Endothelial cell of umbilical vein (primary cell): ENCODE measurements at regions not wholly inside any gene's neighbourhood (a gene's known extent, or its start where the extent isn't known, plus 50 kb on each side); places are given as distances from the start of the nearest gene placed in this dataset.

Experiments
- BruUV-seq: library from RNA; stranded (reverse); fragments of 400-500 nt; replicated peaks from 2 replicates; lab custom pipeline; 2021; lab: Mats Ljungman, UMichigan
- CTCF ChIA-PET: fragments of 300-600, 350-600 bp; sonication (Branson Sonifier 250); formaldehyde crosslinking; loops from one replicate; lab custom pipeline; 2021; ENCODE audit warnings: antibody characterized with exemption, inconsistent platforms; lab: Charles Lee
- POLR2A ChIA-PET: fragments of 300-600, 350-600 bp; sonication (Branson Sonifier 250); formaldehyde crosslinking; loops from one replicate; lab custom pipeline; 2021; ENCODE audit warnings: antibody characterized with exemption, inconsistent platforms; lab: Charles Lee
- DNase-seq: peaks from one replicate; pipeline ENCODE4 v3.0.0-alpha.2; 2011; ENCODE audit warnings: low read depth, low spot score
- FAIRE-seq: peaks from 2 replicates; lab custom pipeline; 2011; peaks lifted over from hg19 to GRCh38; lab: Jason Lieb, UNC
- H2AFZ ChIP-seq: 2 replicates; pipeline ENCODE4 v1.6.0; 2012; ENCODE audit warnings: low read depth, low read length, control low read depth, inconsistent platforms
- H3K27ac ChIP-seq: 2 replicates; pipeline ENCODE4 v1.5.1; 2011; ENCODE audit warnings: low read depth, mild to moderate bottlenecking, control low read depth, low read length, moderate library complexity; ENCODE audit not compliant: insufficient read depth
- H3K27me3 ChIP-seq, 2 experiments: 2 replicates each; pipeline versions ENCODE4 v1.6.0 to v1.6.1; 2011; ENCODE audit warnings: low read length in 2 of 2, mixed read lengths in 1 of 2; ENCODE audit not compliant: control insufficient read depth in 2 of 2, insufficient read depth in 2 of 2
- H3K36me3 ChIP-seq, 2 experiments: 2 replicates in 1 of 2; 3 replicates in 1 of 2; pipeline ENCODE4 v1.5.1; 2011; ENCODE audit warnings: low read length in 2 of 2, mild to moderate bottlenecking in 1 of 2, moderate library complexity in 1 of 2; ENCODE audit not compliant: control insufficient read depth in 2 of 2, insufficient read depth in 2 of 2; ENCODE audit errors: extremely low read depth in 1 of 2
- H3K4me1 ChIP-seq: 3 replicates; pipeline ENCODE4 v1.5.1; 2011; ENCODE audit warnings: mild to moderate bottlenecking, low read length; ENCODE audit not compliant: control insufficient read depth, insufficient read depth; ENCODE audit errors: extremely low read depth
- H3K4me2 ChIP-seq: 2 replicates; pipeline ENCODE4 v1.6.1; 2011; ENCODE audit warnings: low read length, control low read depth, mixed read lengths; ENCODE audit not compliant: insufficient read depth
- H3K4me3 ChIP-seq, 3 experiments: fragments of 200-600 bp in 1 of 3; sonication (generic), shearing (Covaris generic) in 1 of 3; replicated peaks in 1 of 3; 2 replicates each; pipeline ENCODE4 v1.5.1; 2011 to 2016; ENCODE audit warnings: control low read depth in 3 of 3, low read length in 3 of 3, mild to moderate bottlenecking in 2 of 3, inconsistent platforms in 1 of 3, low read depth in 1 of 3, moderate library complexity in 1 of 3; ENCODE audit not compliant: insufficient read depth in 1 of 3
- H3K79me2 ChIP-seq: 2 replicates; pipeline ENCODE4 v1.6.0; 2012; ENCODE audit warnings: low read length, inconsistent platforms; ENCODE audit not compliant: control insufficient read depth, insufficient read depth
- H3K9ac ChIP-seq: replicated peaks from 2 replicates; pipeline ENCODE3; 2011; ENCODE audit warnings: low read length, control low read depth; ENCODE audit not compliant: insufficient read depth; ENCODE audit errors: extremely low read depth
- H3K9me1 ChIP-seq: replicated peaks from 3 replicates; pipeline ENCODE4 v1.6.0; 2011; ENCODE audit warnings: mild to moderate bottlenecking, low read length; ENCODE audit not compliant: control insufficient read depth, insufficient read depth; ENCODE audit errors: extremely low read depth
- H3K9me3 ChIP-seq: replicated peaks from 2 replicates; pipeline ENCODE4 v1.5.1; 2012; ENCODE audit warnings: low read length, inconsistent platforms; ENCODE audit not compliant: control insufficient read depth, insufficient read depth
- H4K20me1 ChIP-seq: replicated peaks from 2 replicates; pipeline ENCODE3; 2011; ENCODE audit warnings: mild to moderate bottlenecking, low read length; ENCODE audit not compliant: control insufficient read depth, insufficient read depth; ENCODE audit errors: extremely low read depth
- EZH2 ChIP-seq: IDR thresholded peaks from 2 replicates; pipeline ENCODE4 v1.6.1; 2012; ENCODE audit warnings: borderline replicate concordance, low read depth, mild to moderate bottlenecking, moderate library complexity, low read length, inconsistent platforms; ENCODE audit not compliant: severe bottlenecking
- FOS ChIP-seq: IDR thresholded peaks from 2 replicates; pipeline ENCODE4 v1.6.1; 2011; ENCODE audit warnings: mild to moderate bottlenecking, low read length, moderate library complexity, borderline replicate concordance; ENCODE audit not compliant: insufficient read depth
- GATA2 ChIP-seq: IDR thresholded peaks from 2 replicates; pipeline ENCODE4 v1.7.0; 2011; ENCODE audit warnings: low read depth, mild to moderate bottlenecking, moderate library complexity, mixed read lengths, low read length; ENCODE audit not compliant: insufficient read length, insufficient read depth
- JUN ChIP-seq: IDR thresholded peaks from 2 replicates; pipeline ENCODE4 v1.6.1; 2011; ENCODE audit warnings: borderline replicate concordance, low read depth; ENCODE audit not compliant: insufficient read length, insufficient read depth
- MYC ChIP-seq: IDR thresholded peaks from one replicate; pipeline ENCODE4 v1.6.1; 2011; ENCODE audit warnings: mild to moderate bottlenecking, low read depth, low read length
- POLR2A ChIP-seq: IDR thresholded peaks from 2 replicates; pipeline ENCODE4 v1.6.1; 2012; ENCODE audit warnings: low read depth, mild to moderate bottlenecking, control low read depth, low read length
- POLR2AphosphoS5 ChIP-seq: IDR thresholded peaks from 2 replicates; pipeline ENCODE4 v1.6.1; 2012; ENCODE audit warnings: low read depth, mild to moderate bottlenecking, control low read depth, low read length, moderate library complexity; ENCODE audit not compliant: insufficient read depth
- dilution Hi-C: fragments of 300-500 bp; cut with MboI; formaldehyde crosslinking; loops from one replicate; pipeline ENCODE4 v1.15.0; 2019; ENCODE audit warnings: low sequenced_read_pairs; ENCODE audit not compliant: extremely low pct_ligation_motif_present
- intact Hi-C: fragments of 100-400 bp; cut with micrococcal nuclease; formaldehyde crosslinking; loops from one replicate; pipeline ENCODE4 v1.10.0; 2022
- TF ChIP-seq, protein P1 (sequence below), 2 donors: IDR thresholded peaks; 1 replicate in 1 of 2; 2 replicates in 1 of 2; pipeline ENCODE4 v1.5.1; 2011; ENCODE audit warnings: low read length in 2 of 2, mild to moderate bottlenecking in 2 of 2, moderate library complexity in 2 of 2, control low read depth in 1 of 2, inconsistent platforms in 1 of 2, low read depth in 1 of 2; ENCODE audit not compliant: insufficient read depth in 1 of 2; ENCODE audit errors: extremely low read depth in 1 of 2
- TF ChIP-seq, protein P2 (sequence below): IDR thresholded peaks from 2 replicates; pipeline ENCODE4 v1.6.1; 2011; ENCODE audit not compliant: insufficient read depth, insufficient read length

DNA sequence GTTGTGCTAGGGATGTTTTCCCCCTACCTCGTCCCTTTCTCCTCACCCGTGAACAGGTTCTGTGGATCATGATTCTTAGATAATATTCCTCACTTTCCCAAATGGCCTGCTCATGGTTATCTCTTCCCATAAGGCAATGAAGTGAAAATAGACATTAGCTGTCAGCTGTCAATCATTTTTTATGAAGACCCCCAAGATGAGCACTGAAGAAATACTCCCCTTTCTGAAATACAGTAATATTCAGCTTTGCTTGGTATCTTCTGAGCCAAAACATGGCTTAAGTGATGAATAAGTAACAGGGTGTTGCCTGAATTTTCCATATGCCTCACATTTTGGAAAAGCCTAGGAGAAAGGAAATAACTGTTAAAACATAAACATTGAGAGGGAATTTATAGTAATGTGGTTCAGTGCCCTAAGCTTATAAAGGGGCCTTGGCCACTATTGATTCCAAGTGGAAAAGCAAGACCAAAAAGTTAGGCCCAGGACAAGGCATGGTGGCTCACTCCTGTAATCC is 70.7 kb upstream of the NAP1L1 start:
- TF ChIP-seq MYC (no peak), FOS (no peak), POLR2A (no peak), POLR2AphosphoS5 (no peak), EZH2 (no peak), GATA2 (no peak), JUN (no peak)
- TF ChIP-seq, protein P1, sequence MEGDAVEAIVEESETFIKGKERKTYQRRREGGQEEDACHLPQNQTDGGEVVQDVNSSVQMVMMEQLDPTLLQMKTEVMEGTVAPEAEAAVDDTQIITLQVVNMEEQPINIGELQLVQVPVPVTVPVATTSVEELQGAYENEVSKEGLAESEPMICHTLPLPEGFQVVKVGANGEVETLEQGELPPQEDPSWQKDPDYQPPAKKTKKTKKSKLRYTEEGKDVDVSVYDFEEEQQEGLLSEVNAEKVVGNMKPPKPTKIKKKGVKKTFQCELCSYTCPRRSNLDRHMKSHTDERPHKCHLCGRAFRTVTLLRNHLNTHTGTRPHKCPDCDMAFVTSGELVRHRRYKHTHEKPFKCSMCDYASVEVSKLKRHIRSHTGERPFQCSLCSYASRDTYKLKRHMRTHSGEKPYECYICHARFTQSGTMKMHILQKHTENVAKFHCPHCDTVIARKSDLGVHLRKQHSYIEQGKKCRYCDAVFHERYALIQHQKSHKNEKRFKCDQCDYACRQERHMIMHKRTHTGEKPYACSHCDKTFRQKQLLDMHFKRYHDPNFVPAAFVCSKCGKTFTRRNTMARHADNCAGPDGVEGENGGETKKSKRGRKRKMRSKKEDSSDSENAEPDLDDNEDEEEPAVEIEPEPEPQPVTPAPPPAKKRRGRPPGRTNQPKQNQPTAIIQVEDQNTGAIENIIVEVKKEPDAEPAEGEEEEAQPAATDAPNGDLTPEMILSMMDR (IDR thresholded peaks at IDR 0.05; ENCODE audit: extremely low read depth in 1 of 2, insufficient read depth in 1 of 2, low read depth in 1 of 2, low read length in 2 of 2) = no peak
- TF ChIP-seq, protein P2, sequence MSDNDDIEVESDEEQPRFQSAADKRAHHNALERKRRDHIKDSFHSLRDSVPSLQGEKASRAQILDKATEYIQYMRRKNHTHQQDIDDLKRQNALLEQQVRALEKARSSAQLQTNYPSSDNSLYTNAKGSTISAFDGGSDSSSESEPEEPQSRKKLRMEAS = no peak
- H3K9ac ChIP-seq = no peak overlapping the region
- no peak overlapping the region for H2AFZ ChIP-seq
- intact Hi-C loops (loop anchor here (10.0 kb wide), 1 partner anchor 630 kb away; no protein-coding TSS in a partner anchor), dilution Hi-C loops (no loop called here)
- DNase-seq = no peak
- ChIA-PET CTCF (interaction anchor here (1.7 kb wide), 1 partner anchor 11 kb away, joined by 7 read pairs; no protein-coding TSS in a partner anchor), POLR2A (no interaction called here)
- H4K20me1 ChIP-seq = no peaks in the 10 kb centered on the region
- no peaks in the 10 kb centered on the region for H3K36me3 ChIP-seq
- H3K4me1 ChIP-seq = peaks cover 4% of the 10 kb centered on the region
- no peaks in the 10 kb centered on the region for H3K79me2 ChIP-seq
- H3K4me2 ChIP-seq = no peak overlapping the region
- H3K4me3 ChIP-seq = no peak overlapping the region
- H3K9me3 ChIP-seq = no peaks in the 10 kb centered on the region
- no TSS peak for BruUV-seq
- H3K27me3 ChIP-seq = no peaks in the 10 kb centered on the region
- no peaks in the 10 kb centered on the region for H3K9me1 ChIP-seq
- no peak for FAIRE-seq
- H3K27ac ChIP-seq = no peak overlapping the region
